ENCODE measurements at regions not wholly inside any gene's neighbourhood (a gene's known extent, or its start where the extent isn't known, plus 50 kb on each side); places are given as distances from the start of the nearest gene placed in this dataset.

DNA sequence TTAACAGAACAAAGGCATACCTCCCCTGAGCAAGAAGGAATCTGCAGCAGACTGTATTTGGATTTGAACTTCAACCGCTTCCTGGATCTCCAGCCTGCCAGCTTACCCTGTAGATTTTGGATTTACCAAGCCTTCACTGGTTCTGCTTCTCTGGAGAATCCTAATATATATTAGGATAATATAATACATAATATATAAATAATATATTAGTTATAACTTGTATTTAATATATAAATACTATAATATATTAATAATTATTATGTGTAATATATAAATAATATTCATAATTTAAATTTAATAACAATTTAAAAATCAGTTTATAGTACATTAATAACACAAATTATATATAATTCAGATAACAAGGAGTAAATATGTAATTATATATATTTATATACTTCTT, 121.4 kb downstream of the COX18 start:
- Histone ChIP-seq H4K91ac (ENCODE audit: insufficient read depth, low read depth, low read length) (no peak overlapping the region), H3K36me3 (ENCODE audit: control insufficient read depth, insufficient read depth, low read length) (no peaks in the 10 kb centered on the region), H2BK5ac (ENCODE audit: low read depth, low read length, poor library complexity, severe bottlenecking) (no peak overlapping the region), H4K8ac (ENCODE audit: low read depth in 2 of 2, low read length in 2 of 2) (no peak overlapping the region), H2AK9ac (replicated peaks; ENCODE audit: low read depth, low read length, poor library complexity) (no peak overlapping the region), H3K14ac (replicated peaks; ENCODE audit: low read depth, low read length) (no peak overlapping the region), H3K9me3 (ENCODE audit: control insufficient read depth, insufficient read depth, low read length) (no peaks in the 10 kb centered on the region), H3K4me2 (ENCODE audit: low read depth, low read length) (no peak overlapping the region), H4K20me1 (ENCODE audit: insufficient read depth, low read length) (no peaks in the 10 kb centered on the region), H3K79me1 (ENCODE audit: low read depth in 1 of 2, low read length in 2 of 2) (no peaks in the 10 kb centered on the region), H4K5ac (ENCODE audit: low read depth, low read length) (no peak overlapping the region), H2BK15ac (ENCODE audit: low read depth, low read length) (no peak overlapping the region), H3K27ac (ENCODE audit: insufficient read depth, low read length) (no peak overlapping the region), H3K9me1 (ENCODE audit: insufficient read depth, low read length) (no peaks in the 10 kb centered on the region), H3K4me3 (ENCODE audit: insufficient read depth, low read depth, low read length) (no peak overlapping the region), H3K4me1 (ENCODE audit: control insufficient read depth, insufficient read depth, low read length) (no peaks in the 10 kb centered on the region), H3K9ac (ENCODE audit: low read depth, low read length) (no peak overlapping the region), H2AFZ (replicated peaks; ENCODE audit: low read length, poor library complexity) (no peak overlapping the region), H2BK20ac (ENCODE audit: low read depth, low read length) (no peak overlapping the region), H3K27me3 (ENCODE audit: control insufficient read depth, insufficient read depth, low read length) (no peaks in the 10 kb centered on the region), H3K56ac (ENCODE audit: extremely low read depth, insufficient read depth, low read length) (no peak overlapping the region), H3K4ac (ENCODE audit: low read depth, low read length) (no peak overlapping the region), H3K23ac (ENCODE audit: low read depth, low read length) (no peak overlapping the region), H2BK120ac (ENCODE audit: low read depth, low read length) (no peak overlapping the region), H2AK5ac (ENCODE audit: low read depth, low read length) (no peak overlapping the region), H3K18ac (ENCODE audit: low read depth, low read length) (no peak overlapping the region)
- no CpG with 5 or more reads among the region's 1 CpG for WGBS, 2 experiments (ENCODE audit: extremely low coverage in 2 of 2, insufficient read length in 1 of 2)
- in situ Hi-C loops (cut with MboI; ENCODE audit: low sequenced_read_pairs) (no loop called here), dilution Hi-C loops (cut with HindIII; ENCODE audit: low sequenced_read_pairs, unreplicated experiment) (no loop called here), intact Hi-C loops (cut with micrococcal nuclease) (no loop called here)
- ChIA-PET CTCF (no interaction called here), POLR2A (ENCODE audit: unreplicated experiment) (no interaction called here)
- DNase-seq, result no peak
- no peak for ATAC-seq (ENCODE audit: low read depth)
- no TSS peak for BruUV-seq (replicated peaks)
- no peak for TF ChIP-seq BHLHE40 (IDR thresholded peaks at IDR 0.05; ENCODE audit: low read depth, low read length)
- no peak for TF ChIP-seq MAFK (IDR thresholded peaks at IDR 0.05; ENCODE audit: low read depth, low read length)
- TF ChIP-seq FOS (IDR thresholded peaks at IDR 0.05; ENCODE audit: low read depth, low read length), result no peak
- TF ChIP-seq RCOR1 (IDR thresholded peaks at IDR 0.05; ENCODE audit: insufficient replicate concordance, low read length), result no peak
- TF ChIP-seq CHD1 (IDR thresholded peaks at IDR 0.05; ENCODE audit: low read depth, low read length), result no peak
- TF ChIP-seq ELK1 (IDR thresholded peaks at IDR 0.05; ENCODE audit: borderline replicate concordance, low read depth, low read length), result no peak
- TF ChIP-seq USF2 (IDR thresholded peaks at IDR 0.05; ENCODE audit: low read depth, low read length), result no peak
- no peak for TF ChIP-seq CEBPB (IDR thresholded peaks at IDR 0.05; ENCODE audit: low read depth, low read length)
- no peak for TF ChIP-seq NFE2L2 (IDR thresholded peaks at IDR 0.05; ENCODE audit: low read depth, low read length)
- no peak for TF ChIP-seq RFX5 (IDR thresholded peaks at IDR 0.05; ENCODE audit: low read depth, low read length)
- no peak for TF ChIP-seq MAZ (IDR thresholded peaks at IDR 0.05; ENCODE audit: borderline replicate concordance, low read depth, low read length)
- no peak for TF ChIP-seq POLR2A (IDR thresholded peaks at IDR 0.05; ENCODE audit: low read depth, low read length)
- TF ChIP-seq CTCF (conservative IDR thresholded peaks at IDR 0.05; ENCODE audit: low read depth, low read length), result no peak
- TF ChIP-seq MXI1 (IDR thresholded peaks at IDR 0.05; ENCODE audit: borderline replicate concordance, low read depth, low read length), result no peak
- no peak for TF ChIP-seq RAD21 (IDR thresholded peaks at IDR 0.05; ENCODE audit: low read length)
- no peak for TF ChIP-seq SMC3 (IDR thresholded peaks at IDR 0.05; ENCODE audit: low read depth, low read length)

All from IMR-90 (cell line).